IPS-NIHi7 (cell line): ENCODE measurements at regions not wholly inside any gene's neighbourhood (a gene's known extent, or its start where the extent isn't known, plus 50 kb on each side); places are given as distances from the start of the nearest gene placed in this dataset.

ENCODE experiments used
- DNase-seq: peaks from one replicate; pipeline ENCODE4 v3.0.0; 2012; ENCODE audit warnings: mixed read lengths; ENCODE audit errors: extremely low spot score

GRCh38 chr7:46812101-46812675 is 769.7 kb downstream of the TNS3 start:
- DNase-seq = no peak

- peak; percentile 25 for DNase-seq
Measured at GRCh38 chr7:46811529-46811928, 770.4 kb downstream of the TNS3 start.

DNA sequence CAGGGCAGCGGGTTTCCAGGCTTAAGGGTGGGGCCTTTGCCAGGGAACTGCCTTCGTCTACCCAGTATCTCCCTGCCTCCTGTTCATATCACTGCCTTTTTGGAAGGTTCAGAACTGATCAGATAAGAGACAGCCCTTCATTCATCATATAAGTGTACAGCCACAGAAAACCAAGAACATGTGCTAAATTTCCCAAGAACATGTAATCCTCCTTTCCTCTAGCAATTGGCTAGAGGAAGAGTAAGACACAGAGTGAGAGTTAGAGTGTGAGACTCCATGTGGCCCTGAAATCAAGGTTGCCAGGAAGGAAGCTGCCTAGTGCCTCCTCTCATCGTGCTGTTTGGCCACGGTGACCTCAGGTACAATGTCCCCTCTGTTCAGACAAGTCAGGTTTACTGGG is 770.9 kb downstream of the TNS3 start:
- no peak for DNase-seq

DNA sequence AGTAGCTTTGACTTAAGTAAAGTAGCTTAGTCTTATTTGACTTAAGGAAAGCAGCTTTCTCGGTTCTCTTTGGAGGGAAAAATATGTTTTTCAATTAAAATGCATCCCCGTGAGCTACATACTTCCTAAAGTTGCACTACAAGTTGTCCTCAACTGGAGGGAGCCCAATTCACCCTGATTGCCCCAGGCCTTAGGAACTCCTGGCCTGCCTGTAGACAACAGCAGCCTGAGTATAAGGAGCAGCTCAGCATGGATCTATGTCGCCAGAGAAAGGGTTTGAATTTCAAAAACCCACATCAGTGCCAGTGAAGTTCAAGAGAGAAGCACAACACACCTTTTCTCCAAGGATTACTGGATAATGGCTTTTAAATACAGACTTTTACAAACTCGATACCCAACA is 772.0 kb downstream of the TNS3 start:
- no peak for DNase-seq

DNA sequence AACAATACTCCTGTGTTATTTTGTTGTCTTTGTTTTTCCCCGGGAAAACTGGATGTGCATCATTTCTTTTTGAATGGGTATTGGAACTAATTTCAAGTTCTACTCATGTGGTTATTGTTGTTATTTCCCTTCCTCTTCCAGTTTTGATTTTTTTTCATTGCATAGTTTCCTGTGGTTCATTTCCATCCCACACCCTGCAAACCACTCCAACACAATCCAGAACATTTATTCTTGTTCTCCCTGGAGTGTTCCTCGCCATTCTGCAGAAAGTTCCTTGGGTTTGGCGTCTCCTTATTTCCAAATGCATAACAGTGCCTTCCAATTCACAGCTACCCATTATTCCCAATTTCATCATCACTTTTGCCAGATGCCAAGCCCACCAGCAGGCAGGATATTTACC is 775.1 kb downstream of the TNS3 start:
- no peak for DNase-seq

GRCh38 chr7:46802479-46802878 is 779.4 kb downstream of the TNS3 start:
- no peak for DNase-seq

GRCh38 chr7:46791188-46791587 is 790.7 kb downstream of the TNS3 start:
- peak; percentile 14 for DNase-seq

GRCh38 chr7:46786995-46787394 is 794.9 kb downstream of the TNS3 start:
- no peak for DNase-seq

DNA sequence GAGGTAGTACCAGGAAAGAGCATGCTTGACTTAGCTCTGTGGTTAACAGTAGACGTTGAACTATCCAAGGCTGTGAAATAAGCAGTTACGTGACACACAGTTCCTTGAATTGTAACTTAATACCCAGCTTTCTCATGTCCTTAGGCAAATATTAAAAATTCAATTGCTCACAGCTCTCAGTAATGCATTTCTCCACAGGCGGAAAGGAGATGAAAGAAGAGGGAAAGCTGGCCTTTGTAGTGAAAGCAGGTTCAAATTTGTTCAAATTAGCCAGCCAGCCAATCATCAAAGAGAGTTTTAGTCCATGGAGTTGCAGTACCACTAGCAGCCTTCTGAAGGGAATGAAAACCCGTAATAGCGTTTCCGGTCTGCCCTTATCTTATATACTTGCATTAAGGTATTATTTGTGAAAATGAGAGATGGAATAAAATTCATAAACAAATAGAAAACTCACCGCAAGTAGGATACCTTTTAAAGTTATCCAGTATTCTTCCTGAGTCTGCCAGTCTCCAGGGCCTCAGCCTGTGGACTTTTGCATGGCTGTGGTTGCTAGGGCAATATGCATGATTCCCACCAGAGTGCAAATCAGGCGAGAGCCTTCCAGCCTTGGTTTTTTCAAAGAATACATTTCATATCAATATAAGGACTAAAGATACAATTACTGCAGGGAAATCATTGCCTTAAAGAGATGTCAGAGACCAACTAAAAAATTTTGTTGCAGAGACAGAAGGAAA is 795.5 kb downstream of the TNS3 start:
- DNase-seq = peak; percentile 35

- no peak for DNase-seq
Measured at GRCh38 chr7:46784732-46785131, 797.2 kb downstream of the TNS3 start.

- no peak for DNase-seq
Measured at GRCh38 chr7:46781901-46782439, 799.9 kb downstream of the TNS3 start.

GRCh38 chr7:46776790-46777189 is 805.1 kb downstream of the TNS3 start:
- DNase-seq = no peak

GRCh38 chr7:46775776-46776175 is 806.1 kb downstream of the TNS3 start:
- no peak for DNase-seq

- no peak for DNase-seq
Measured at GRCh38 chr7:46775020-46775419, 806.9 kb downstream of the TNS3 start.

- DNase-seq = no peak
Measured at GRCh38 chr7:46774515-46774914, 807.4 kb downstream of the TNS3 start.

- DNase-seq = no peak
Measured at GRCh38 chr7:46772776-46773175, 809.1 kb downstream of the TNS3 start.

- DNase-seq = no peak
Measured at GRCh38 chr7:46767071-46767470, 814.8 kb downstream of the TNS3 start.

- no peak for DNase-seq
Measured at GRCh38 chr7:46764100-46764936, 817.6 kb downstream of the TNS3 start.

DNA sequence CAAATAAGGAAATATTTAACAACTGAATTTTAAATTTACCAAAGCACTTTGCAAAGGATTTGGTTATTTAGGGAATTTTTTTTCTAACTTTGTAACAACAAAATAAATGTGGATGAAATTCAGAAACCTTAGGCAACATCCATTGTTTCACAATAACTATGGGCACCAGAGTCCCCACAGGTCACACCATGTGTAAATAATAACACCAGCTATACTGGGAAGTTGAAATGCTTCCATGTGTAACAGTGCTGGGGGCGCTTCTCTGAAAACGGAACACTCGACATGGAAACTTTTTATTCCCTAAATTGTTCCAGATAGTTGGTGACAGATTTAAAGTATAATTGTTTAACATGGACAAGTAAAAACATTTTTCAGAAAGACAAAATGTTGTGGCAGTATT is 818.6 kb downstream of the TNS3 start:
- DNase-seq = no peak

GRCh38 chr7:46759711-46760480 is 822.0 kb downstream of the TNS3 start:
- no peak for DNase-seq

- no peak for DNase-seq
Measured at GRCh38 chr7:46756996-46757395, 824.9 kb downstream of the TNS3 start.

DNA sequence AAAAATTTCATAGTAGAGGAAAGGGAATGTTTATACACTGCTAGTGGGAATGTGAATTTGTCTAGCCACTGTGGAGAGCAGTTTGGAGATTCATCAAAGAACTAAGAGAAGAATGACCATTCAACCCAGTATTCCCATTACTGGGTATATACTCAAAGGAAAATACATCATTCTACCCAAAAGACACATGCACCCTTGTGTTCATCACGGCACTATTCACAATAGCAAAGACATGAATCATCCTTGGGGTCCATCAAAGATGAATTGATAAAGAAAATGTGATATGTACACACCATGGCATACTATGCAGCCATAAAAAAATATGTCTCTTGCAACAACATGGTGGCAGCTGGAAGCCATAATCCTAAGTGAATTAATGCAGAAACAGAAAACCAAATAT is 825.7 kb downstream of the TNS3 start:
- no peak for DNase-seq
